Hepatocyte (in vitro differentiated cells): ENCODE measurements at regions not wholly inside any gene's neighbourhood (a gene's known extent, or its start where the extent isn't known, plus 50 kb on each side); places are given as distances from the start of the nearest gene placed in this dataset.

Source experiments
- EZH2 ChIP-seq: fragments of 200-600 bp; sonication (generic); IDR thresholded peaks from 2 replicates; pipeline ENCODE4 v1.6.1; 2016; ENCODE audit warnings: antibody characterized with exemption, mild to moderate bottlenecking, borderline replicate concordance
- TF ChIP-seq, protein P1 (sequence below): fragments of 200-600 bp; sonication (generic); IDR thresholded peaks from 2 replicates; pipeline ENCODE4 v1.5.1; 2016; ENCODE audit warnings: antibody characterized with exemption, mild to moderate bottlenecking; ENCODE audit not compliant: poor library complexity

DNA sequence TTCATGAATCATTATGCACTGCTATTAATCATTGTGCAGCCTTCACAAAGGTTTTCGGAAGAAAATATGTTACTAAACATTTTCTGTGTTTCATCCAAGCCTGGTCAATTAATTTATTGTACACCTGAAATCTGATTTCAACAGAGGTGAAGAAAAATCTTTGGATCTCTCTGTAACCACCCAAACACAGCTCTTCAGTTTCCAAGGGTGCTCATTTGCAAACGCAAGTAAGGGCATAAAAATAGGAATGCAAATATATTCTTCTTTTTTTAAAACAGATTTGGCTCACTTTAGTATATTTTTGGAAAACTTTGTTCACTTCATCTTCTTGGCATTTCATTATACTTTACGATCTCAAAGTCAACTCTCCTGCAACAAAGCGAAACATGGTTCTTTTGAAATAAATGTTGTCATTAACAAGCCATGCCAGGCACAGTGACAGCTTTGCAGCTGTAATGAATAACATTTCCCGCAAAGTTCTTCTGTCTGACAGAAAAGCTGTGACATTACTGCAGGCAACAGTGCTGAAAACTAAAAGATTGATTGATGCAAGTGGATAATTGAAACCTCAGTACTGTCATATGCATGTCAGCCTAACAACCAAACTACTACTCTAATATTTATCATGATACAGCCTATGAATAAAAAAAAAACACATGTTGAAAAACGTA, 348.3 kb downstream of the FRK start:
- TF ChIP-seq, protein P1, sequence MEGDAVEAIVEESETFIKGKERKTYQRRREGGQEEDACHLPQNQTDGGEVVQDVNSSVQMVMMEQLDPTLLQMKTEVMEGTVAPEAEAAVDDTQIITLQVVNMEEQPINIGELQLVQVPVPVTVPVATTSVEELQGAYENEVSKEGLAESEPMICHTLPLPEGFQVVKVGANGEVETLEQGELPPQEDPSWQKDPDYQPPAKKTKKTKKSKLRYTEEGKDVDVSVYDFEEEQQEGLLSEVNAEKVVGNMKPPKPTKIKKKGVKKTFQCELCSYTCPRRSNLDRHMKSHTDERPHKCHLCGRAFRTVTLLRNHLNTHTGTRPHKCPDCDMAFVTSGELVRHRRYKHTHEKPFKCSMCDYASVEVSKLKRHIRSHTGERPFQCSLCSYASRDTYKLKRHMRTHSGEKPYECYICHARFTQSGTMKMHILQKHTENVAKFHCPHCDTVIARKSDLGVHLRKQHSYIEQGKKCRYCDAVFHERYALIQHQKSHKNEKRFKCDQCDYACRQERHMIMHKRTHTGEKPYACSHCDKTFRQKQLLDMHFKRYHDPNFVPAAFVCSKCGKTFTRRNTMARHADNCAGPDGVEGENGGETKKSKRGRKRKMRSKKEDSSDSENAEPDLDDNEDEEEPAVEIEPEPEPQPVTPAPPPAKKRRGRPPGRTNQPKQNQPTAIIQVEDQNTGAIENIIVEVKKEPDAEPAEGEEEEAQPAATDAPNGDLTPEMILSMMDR: no peak
- no peak for TF ChIP-seq EZH2
